DOHH2 (cell line): ENCODE measurements at regions not wholly inside any gene's neighbourhood (a gene's known extent, or its start where the extent isn't known, plus 50 kb on each side); places are given as distances from the start of the nearest gene placed in this dataset.
A peak's percentile ranks its signal among the peaks of the same experiment; 100 is the strongest.

ENCODE experiments used
- H3F3A ChIP-seq: fragments of 200-600 bp; sonication (generic), shearing (Covaris generic); 2 replicates; pipeline ENCODE4 v1.6.0; 2016; ENCODE audit warnings: antibody characterized with exemption, mild to moderate bottlenecking; ENCODE audit not compliant: control insufficient read depth, insufficient read depth
- H3K27ac ChIP-seq: fragments of 200-600 bp; sonication (generic); 2 replicates; pipeline ENCODE4 v1.5.1; 2014; ENCODE audit warnings: low read depth, mild to moderate bottlenecking, low read length, moderate library complexity
- H3K27me3 ChIP-seq: fragments of 200-600 bp; sonication (generic); 2 replicates; pipeline ENCODE4 v1.6.1; 2014; ENCODE audit warnings: mild to moderate bottlenecking, low read length, mixed read lengths; ENCODE audit not compliant: control insufficient read depth
- H3K36me3 ChIP-seq: fragments of 200-600 bp; sonication (generic); 2 replicates; pipeline ENCODE4 v1.6.1; 2014; ENCODE audit warnings: mild to moderate bottlenecking, low read length, moderate library complexity, mixed read lengths; ENCODE audit not compliant: control insufficient read depth
- H3K4me1 ChIP-seq: fragments of 200-600 bp; sonication (generic); 2 replicates; pipeline ENCODE4 v1.6.1; 2014; ENCODE audit warnings: mild to moderate bottlenecking, low read length, mixed read lengths; ENCODE audit not compliant: control insufficient read depth
- H3K4me2 ChIP-seq: fragments of 200-600 bp; sonication (generic); 2 replicates; pipeline ENCODE4 v1.6.0; 2014; ENCODE audit warnings: mild to moderate bottlenecking, low read length, moderate library complexity
- H3K4me3 ChIP-seq: fragments of 200-600 bp; sonication (generic); 2 replicates; pipeline ENCODE4 v1.5.1; 2014; ENCODE audit warnings: mild to moderate bottlenecking, low read length, mixed read lengths
- H3K79me2 ChIP-seq: fragments of 200-600 bp; sonication (generic); 2 replicates; pipeline ENCODE4 v1.6.1; 2014; ENCODE audit warnings: mild to moderate bottlenecking, low read length, mixed read lengths; ENCODE audit not compliant: control insufficient read depth
- H3K9me2 ChIP-seq: fragments of 200-600 bp; sonication (generic); replicated peaks from 2 replicates; pipeline ENCODE4 v1.6.1; 2014; ENCODE audit warnings: mild to moderate bottlenecking, low read length, mixed read lengths; ENCODE audit not compliant: control insufficient read depth
- H3K9me3 ChIP-seq: fragments of 200-600 bp; sonication (generic); 2 replicates; pipeline ENCODE4 v1.6.1; 2014; ENCODE audit warnings: antibody characterized with exemption, low read length, mixed read lengths; ENCODE audit not compliant: control insufficient read depth, insufficient read depth
- H4K20me1 ChIP-seq: fragments of 200-600 bp; sonication (generic); 2 replicates; pipeline ENCODE4 v1.6.0; 2014; ENCODE audit warnings: low read depth, mild to moderate bottlenecking, antibody characterized with exemption, low read length, moderate library complexity; ENCODE audit not compliant: control insufficient read depth, insufficient read depth
- EZH2phosphoT487 ChIP-seq: fragments of 200-600 bp; sonication (generic); IDR thresholded peaks from 2 replicates; pipeline ENCODE4 v1.6.1; 2017; ENCODE audit warnings: borderline replicate concordance, mild to moderate bottlenecking, antibody characterized with exemption, low read length, moderate library complexity, mixed read lengths
- TF ChIP-seq, protein P1 (sequence below): fragments of 200-600 bp; sonication (generic); IDR thresholded peaks from one replicate; pipeline ENCODE4 v1.5.1; 2014; ENCODE audit warnings: antibody characterized with exemption, mild to moderate bottlenecking, low read depth, low read length; ENCODE audit not compliant: poor library complexity, severe bottlenecking

DNA sequence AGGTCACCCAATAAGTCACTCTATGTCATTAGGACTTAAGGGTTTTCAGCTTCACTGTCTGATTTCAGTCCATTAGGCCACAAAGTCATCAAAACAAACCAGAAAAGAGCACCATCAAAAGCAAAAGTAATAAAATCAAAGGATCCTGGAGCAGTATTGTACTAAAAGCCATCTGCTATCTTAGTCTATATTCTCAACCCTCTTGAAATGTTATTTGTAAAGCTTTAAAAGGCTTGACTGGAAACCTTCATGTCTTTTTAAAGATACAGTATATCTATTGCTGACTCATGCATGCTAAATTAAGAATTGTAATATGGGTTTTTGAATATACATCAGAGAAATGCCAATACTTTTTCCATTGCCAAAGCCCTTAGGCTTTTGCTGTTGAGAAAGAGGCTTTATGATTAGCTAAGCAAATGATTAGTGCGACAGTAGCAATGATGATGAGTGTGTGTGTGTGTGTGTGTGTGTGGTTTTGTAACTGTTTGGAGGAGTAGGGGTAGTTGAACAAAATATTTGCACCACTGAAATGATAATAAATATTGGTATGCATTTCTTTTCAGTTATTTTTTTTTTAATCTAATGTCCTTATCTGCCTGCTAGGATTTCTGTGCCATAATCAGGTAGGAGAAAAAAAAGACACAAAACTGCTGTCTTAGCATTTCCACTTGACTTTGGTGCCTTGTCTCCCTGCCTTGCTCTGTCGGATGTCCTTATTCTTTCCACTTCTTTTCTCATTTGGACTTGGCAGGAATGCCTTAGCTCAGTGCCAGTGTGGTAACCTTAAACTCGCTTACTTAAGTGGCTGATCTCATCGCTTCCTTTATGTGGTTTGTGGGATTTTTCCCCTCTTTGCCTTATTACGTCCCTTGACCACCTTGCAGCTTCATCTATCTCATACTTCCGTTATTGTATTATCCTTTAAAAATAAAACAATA, 119.7 kb downstream of the PCDH7 start:
- no peak overlapping the region for H3K4me3 ChIP-seq
- no peak for TF ChIP-seq EZH2phosphoT487
- TF ChIP-seq, protein P1, sequence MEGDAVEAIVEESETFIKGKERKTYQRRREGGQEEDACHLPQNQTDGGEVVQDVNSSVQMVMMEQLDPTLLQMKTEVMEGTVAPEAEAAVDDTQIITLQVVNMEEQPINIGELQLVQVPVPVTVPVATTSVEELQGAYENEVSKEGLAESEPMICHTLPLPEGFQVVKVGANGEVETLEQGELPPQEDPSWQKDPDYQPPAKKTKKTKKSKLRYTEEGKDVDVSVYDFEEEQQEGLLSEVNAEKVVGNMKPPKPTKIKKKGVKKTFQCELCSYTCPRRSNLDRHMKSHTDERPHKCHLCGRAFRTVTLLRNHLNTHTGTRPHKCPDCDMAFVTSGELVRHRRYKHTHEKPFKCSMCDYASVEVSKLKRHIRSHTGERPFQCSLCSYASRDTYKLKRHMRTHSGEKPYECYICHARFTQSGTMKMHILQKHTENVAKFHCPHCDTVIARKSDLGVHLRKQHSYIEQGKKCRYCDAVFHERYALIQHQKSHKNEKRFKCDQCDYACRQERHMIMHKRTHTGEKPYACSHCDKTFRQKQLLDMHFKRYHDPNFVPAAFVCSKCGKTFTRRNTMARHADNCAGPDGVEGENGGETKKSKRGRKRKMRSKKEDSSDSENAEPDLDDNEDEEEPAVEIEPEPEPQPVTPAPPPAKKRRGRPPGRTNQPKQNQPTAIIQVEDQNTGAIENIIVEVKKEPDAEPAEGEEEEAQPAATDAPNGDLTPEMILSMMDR = no peak
- no peaks in the 10 kb centered on the region for H3K36me3 ChIP-seq
- no peaks in the 10 kb centered on the region for H3K9me3 ChIP-seq
- no peaks in the 10 kb centered on the region for H4K20me1 ChIP-seq
- no peak overlapping the region for H3K27ac ChIP-seq
- H3K79me2 ChIP-seq = no peaks in the 10 kb centered on the region
- H3F3A ChIP-seq = no peaks in the 10 kb centered on the region
- H3K4me2 ChIP-seq = peak overlapping the region; percentile 43
- H3K9me2 ChIP-seq = no peaks in the 10 kb centered on the region
- no peaks in the 10 kb centered on the region for H3K27me3 ChIP-seq
- peaks cover 44% of the 10 kb centered on the region for H3K4me1 ChIP-seq

DNA sequence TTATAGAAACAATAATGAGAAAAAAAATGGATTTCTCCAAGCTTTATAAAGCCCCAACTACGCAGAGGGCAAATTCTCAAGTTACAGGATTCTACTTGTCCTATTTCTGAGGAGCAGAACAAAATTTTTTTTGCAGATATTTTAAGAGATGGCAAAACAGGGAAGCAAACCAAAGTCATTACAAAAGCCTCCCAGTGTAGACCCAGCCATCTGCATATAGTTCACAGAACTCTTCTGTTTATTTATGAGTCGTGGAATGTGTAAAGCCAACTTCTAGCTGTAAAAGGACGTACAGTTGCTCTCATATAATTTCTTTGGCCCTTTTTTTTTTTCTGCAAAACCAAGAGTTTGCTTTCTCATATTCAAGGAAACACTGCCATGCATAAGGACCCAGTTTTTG, 120.4 kb downstream of the PCDH7 start:
- Histone ChIP-seq H3F3A (no peaks in the 10 kb centered on the region), H4K20me1 (no peaks in the 10 kb centered on the region), H3K9me2 (no peaks in the 10 kb centered on the region), H3K36me3 (no peaks in the 10 kb centered on the region), H3K27ac (no peak overlapping the region), H3K27me3 (no peaks in the 10 kb centered on the region), H3K4me3 (peak overlapping the region; percentile 28; the same call in 1 of the 2 replicates), H3K9me3 (no peaks in the 10 kb centered on the region), H3K79me2 (no peaks in the 10 kb centered on the region), H3K4me2 (peak overlapping the region; percentile 47), H3K4me1 (peaks cover 40% of the 10 kb centered on the region)
- TF ChIP-seq, protein P1 = no peak
- no peak for TF ChIP-seq EZH2phosphoT487

DNA sequence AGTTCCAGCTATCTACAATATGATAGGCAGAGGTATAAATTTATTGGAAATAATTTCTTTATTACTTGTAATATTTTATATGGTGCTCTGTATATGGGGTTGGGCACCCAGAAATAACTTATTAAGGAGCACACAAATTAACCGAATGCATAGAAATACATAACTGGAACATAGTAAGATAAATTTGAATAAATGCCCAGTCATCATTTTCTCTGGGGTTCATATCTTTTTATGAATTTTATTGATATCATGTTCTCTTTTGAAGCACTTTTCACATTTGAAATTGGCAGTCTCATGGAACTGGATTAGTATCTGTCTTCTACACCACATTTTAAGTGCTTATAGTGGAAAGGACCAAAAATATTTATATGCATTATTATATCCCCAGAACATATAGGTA, 122.0 kb downstream of the PCDH7 start:
- no peak for TF ChIP-seq EZH2phosphoT487
- TF ChIP-seq, protein P1 = no peak

More for the DNA sequence above, 122.0 kb downstream of the PCDH7 start:
- no peaks in the 10 kb centered on the region for H3K79me2 ChIP-seq
- peaks cover 25% of the 10 kb centered on the region for H3K4me1 ChIP-seq
- no peaks in the 10 kb centered on the region for H3K36me3 ChIP-seq
- no peaks in the 10 kb centered on the region for H3K9me3 ChIP-seq
- H3K27ac ChIP-seq = no peak overlapping the region
- H3K4me2 ChIP-seq = no peak overlapping the region
- no peak overlapping the region for H3K4me3 ChIP-seq
- no peaks in the 10 kb centered on the region for H3K9me2 ChIP-seq
- H3F3A ChIP-seq = no peaks in the 10 kb centered on the region
- H4K20me1 ChIP-seq = no peaks in the 10 kb centered on the region
- no peaks in the 10 kb centered on the region for H3K27me3 ChIP-seq
